CD14-positive monocyte (primary cell): ENCODE measurements at regions not wholly inside any gene's neighbourhood (a gene's known extent, or its start where the extent isn't known, plus 50 kb on each side); places are given as distances from the start of the nearest gene placed in this dataset.

Experiments used
- DNase-seq, 3 donors: peaks; one replicate each; pipeline ENCODE4 v3.0.0-alpha.2; 2011 to 2022
- H2AFZ ChIP-seq: 2 replicates; pipeline ENCODE4 v1.6.0; 2012; ENCODE audit warnings: mild to moderate bottlenecking, low read depth, low read length, inconsistent platforms; ENCODE audit not compliant: insufficient read depth, poor library complexity, severe bottlenecking
- H3K27ac ChIP-seq, 2 donors: 1 replicate in 1 of 2; 2 replicates in 1 of 2; pipeline ENCODE4 v1.5.1; 2012 to 2013; ENCODE audit warnings: low read length in 2 of 2, control low read depth in 1 of 2, inconsistent platforms in 1 of 2, low read depth in 1 of 2, mild to moderate bottlenecking in 1 of 2
- H3K27me3 ChIP-seq, 2 donors: one replicate each; pipeline versions ENCODE4 v1.6.0 to v1.6.1; 2011 to 2013; ENCODE audit warnings: low read length in 2 of 2; ENCODE audit not compliant: control insufficient read depth in 2 of 2, insufficient read depth in 2 of 2
- H3K36me3 ChIP-seq, 2 donors: replicated peaks in 1 of 2; 1 replicate in 1 of 2; 2 replicates in 1 of 2; pipeline versions ENCODE4 v1.5.1 to v1.6.1; 2012 to 2013; ENCODE audit warnings: low read length in 2 of 2, control low read depth in 1 of 2, inconsistent platforms in 1 of 2, mild to moderate bottlenecking in 1 of 2; ENCODE audit not compliant: insufficient read depth in 2 of 2, control insufficient read depth in 1 of 2
- H3K4me1 ChIP-seq, 2 donors: 1 replicate in 1 of 2; 2 replicates in 1 of 2; pipeline versions ENCODE4 v1.5.1 to v1.6.1; 2012 to 2013; ENCODE audit warnings: low read length in 2 of 2, control low read depth in 1 of 2, inconsistent platforms in 1 of 2, mild to moderate bottlenecking in 1 of 2, moderate library complexity in 1 of 2; ENCODE audit not compliant: insufficient read depth in 2 of 2, control insufficient read depth in 1 of 2
- H3K4me2 ChIP-seq: replicated peaks from 2 replicates; pipeline ENCODE3; 2012; ENCODE audit warnings: low read length, moderate library complexity, mild to moderate bottlenecking; ENCODE audit not compliant: poor library complexity, severe bottlenecking; ENCODE audit errors: extremely low read depth
- H3K4me3 ChIP-seq, 3 experiments: fragments of 200-600 bp in 1 of 3; sonication (generic) in 1 of 3; replicated peaks in 1 of 3; 1 replicate in 2 of 3; 2 replicates in 1 of 3; pipeline ENCODE4 v1.5.1; 2011 to 2013; ENCODE audit warnings: low read length in 3 of 3, mild to moderate bottlenecking in 3 of 3, control low read depth in 2 of 3, low read depth in 2 of 3, inconsistent platforms in 1 of 3, moderate library complexity in 1 of 3
- H3K79me2 ChIP-seq: 2 replicates; pipeline ENCODE4 v1.6.0; 2012; ENCODE audit warnings: mild to moderate bottlenecking, control low read depth, inconsistent platforms, low read length, moderate library complexity; ENCODE audit not compliant: insufficient read depth
- H3K9ac ChIP-seq: 2 replicates; pipeline ENCODE4 v1.6.0; 2017; ENCODE audit warnings: low read length, mild to moderate bottlenecking; ENCODE audit not compliant: insufficient read depth, poor library complexity, severe bottlenecking
- H3K9me3 ChIP-seq, 2 donors: replicated peaks in 1 of 2; 1 replicate in 1 of 2; 2 replicates in 1 of 2; pipeline versions ENCODE4 v1.5.1 to v1.6.1; 2012 to 2013; ENCODE audit warnings: low read length in 2 of 2, control low read depth in 1 of 2; ENCODE audit not compliant: control insufficient read depth in 1 of 2, insufficient read depth in 1 of 2
- H4K20me1 ChIP-seq: 2 replicates; pipeline ENCODE4 v1.6.0; 2012; ENCODE audit warnings: mild to moderate bottlenecking, low read length, control low read depth, moderate library complexity; ENCODE audit not compliant: insufficient read depth
- H3K27ac Mint-ChIP-seq, 7 donors: one replicate each; pipeline ENCODE4 v1.8.0; 2020; ENCODE audit warnings: mild to moderate bottlenecking in 7 of 7, mixed read lengths in 7 of 7, moderate library complexity in 6 of 7, inconsistent platforms in 2 of 7
- H3K27me3 Mint-ChIP-seq, 3 donors: one replicate each; pipeline ENCODE4 v1.8.0; 2021 to 2022; ENCODE audit warnings: low read depth in 3 of 3, mild to moderate bottlenecking in 3 of 3, mixed read lengths in 3 of 3, moderate library complexity in 3 of 3, inconsistent platforms in 1 of 3
- H3K36me3 Mint-ChIP-seq, 2 donors: one replicate each; pipeline ENCODE4 v1.8.0; 2020; ENCODE audit warnings: mixed read lengths in 2 of 2, inconsistent platforms in 1 of 2, mild to moderate bottlenecking in 1 of 2
- H3K4me1 Mint-ChIP-seq: one replicate; pipeline ENCODE4 v1.8.0; 2020; ENCODE audit warnings: mild to moderate bottlenecking, mixed read lengths
- H3K4me3 Mint-ChIP-seq, 2 donors: one replicate each; pipeline ENCODE4 v1.8.0; 2020; ENCODE audit warnings: mild to moderate bottlenecking in 2 of 2, mixed read lengths in 2 of 2, moderate library complexity in 1 of 2
- H3K9me3 Mint-ChIP-seq, 7 donors: one replicate each; pipeline ENCODE4 v1.8.0; 2020 to 2022; ENCODE audit warnings: mixed read lengths in 7 of 7, mild to moderate bottlenecking in 6 of 7, moderate library complexity in 6 of 7, inconsistent platforms in 2 of 7
- WGBS: methylation state at CpG from one replicate; pipeline ENCODE4 v1.1.5; 2013; ENCODE audit warnings: missing lambda C conversion rate; ENCODE audit not compliant: insufficient coverage; 5-methylcytosine and 5-hydroxymethylcytosine counted together
- intact Hi-C, 2 donors: fragments of 100-400 bp; cut with micrococcal nuclease; formaldehyde crosslinking; loops; one replicate each; pipeline versions ENCODE4 v1.15.0 to v1.15.1; 2023
- TF ChIP-seq, protein P1 (sequence below): fragments of 200-600 bp; IDR thresholded peaks from one replicate; pipeline ENCODE4 v1.8.0; 2022; ENCODE audit warnings: antibody characterized with exemption, mild to moderate bottlenecking

DNA sequence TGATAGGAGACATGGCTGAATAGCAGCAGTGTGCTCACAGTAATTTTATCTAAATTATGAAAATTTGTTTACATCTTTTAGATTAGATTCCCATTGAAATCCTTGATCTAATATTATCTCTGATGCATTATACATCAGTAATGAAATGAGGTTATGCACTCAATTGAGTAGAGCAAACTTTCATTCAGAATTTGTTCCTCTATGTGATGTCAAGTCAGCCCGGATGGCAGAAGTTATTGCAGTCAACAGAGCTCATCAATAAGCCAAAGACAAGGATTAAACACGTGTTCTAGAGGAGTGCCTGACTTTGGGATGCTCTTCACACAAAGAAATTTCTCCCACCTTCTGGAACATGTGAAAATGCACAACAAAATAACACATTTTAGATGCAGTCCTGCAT lies 688.8 kb downstream of the TMEM121 start:
- no peak overlapping the region for H3K27ac ChIP-seq
- TF ChIP-seq, protein P1, sequence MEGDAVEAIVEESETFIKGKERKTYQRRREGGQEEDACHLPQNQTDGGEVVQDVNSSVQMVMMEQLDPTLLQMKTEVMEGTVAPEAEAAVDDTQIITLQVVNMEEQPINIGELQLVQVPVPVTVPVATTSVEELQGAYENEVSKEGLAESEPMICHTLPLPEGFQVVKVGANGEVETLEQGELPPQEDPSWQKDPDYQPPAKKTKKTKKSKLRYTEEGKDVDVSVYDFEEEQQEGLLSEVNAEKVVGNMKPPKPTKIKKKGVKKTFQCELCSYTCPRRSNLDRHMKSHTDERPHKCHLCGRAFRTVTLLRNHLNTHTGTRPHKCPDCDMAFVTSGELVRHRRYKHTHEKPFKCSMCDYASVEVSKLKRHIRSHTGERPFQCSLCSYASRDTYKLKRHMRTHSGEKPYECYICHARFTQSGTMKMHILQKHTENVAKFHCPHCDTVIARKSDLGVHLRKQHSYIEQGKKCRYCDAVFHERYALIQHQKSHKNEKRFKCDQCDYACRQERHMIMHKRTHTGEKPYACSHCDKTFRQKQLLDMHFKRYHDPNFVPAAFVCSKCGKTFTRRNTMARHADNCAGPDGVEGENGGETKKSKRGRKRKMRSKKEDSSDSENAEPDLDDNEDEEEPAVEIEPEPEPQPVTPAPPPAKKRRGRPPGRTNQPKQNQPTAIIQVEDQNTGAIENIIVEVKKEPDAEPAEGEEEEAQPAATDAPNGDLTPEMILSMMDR, result no peak
- H3K9me3 ChIP-seq, result no peaks in the 10 kb centered on the region
- no peaks in the 10 kb centered on the region for H3K27me3 ChIP-seq
- Mint-ChIP-seq H3K4me3 (no peak overlapping the region), H3K9me3 (no peaks in the 10 kb centered on the region), H3K4me1 (no peaks in the 10 kb centered on the region), H3K36me3 (no peaks in the 10 kb centered on the region), H3K27me3 (peaks cover 0 to 5% (median 3%) of the 10 kb centered on the region in 3 donors), H3K27ac (no peak overlapping the region)
- H3K4me1 ChIP-seq, result no peaks in the 10 kb centered on the region
- no peak overlapping the region for H2AFZ ChIP-seq
- no CpG with 5 or more reads among the region's 2 CpGs for WGBS
- no peaks in the 10 kb centered on the region for H4K20me1 ChIP-seq
- no peaks in the 10 kb centered on the region for H3K79me2 ChIP-seq
- no peaks in the 10 kb centered on the region for H3K36me3 ChIP-seq
- no peak overlapping the region for H3K4me3 ChIP-seq
- intact Hi-C loops, result no loop called here
- H3K9ac ChIP-seq, result no peak overlapping the region
- no peak overlapping the region for H3K4me2 ChIP-seq
- no peak for DNase-seq

DNA sequence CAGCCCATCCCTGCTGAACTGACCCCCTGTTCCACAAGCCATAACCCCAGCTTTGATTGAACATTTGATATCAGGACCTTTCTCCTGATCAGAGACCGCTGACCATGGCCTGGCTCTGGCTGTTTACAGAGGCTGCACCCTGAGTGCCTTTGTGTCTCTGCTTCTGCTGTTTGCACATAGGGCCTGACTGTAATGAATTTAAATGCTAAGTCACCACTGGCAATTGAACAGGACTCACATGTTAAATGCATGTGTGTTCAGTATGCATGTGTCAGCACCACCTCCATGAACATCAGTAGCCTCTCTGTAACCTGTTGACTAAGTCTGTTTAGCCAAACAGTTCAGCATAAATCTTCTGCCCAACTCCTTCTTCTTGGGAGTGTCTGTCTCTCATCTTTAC lies 690.3 kb downstream of the TMEM121 start:
- Histone ChIP-seq H3K9ac (no peak overlapping the region), H4K20me1 (no peaks in the 10 kb centered on the region), H3K4me1 (no peaks in the 10 kb centered on the region), H2AFZ (no peak overlapping the region), H3K79me2 (no peaks in the 10 kb centered on the region), H3K27me3 (no peaks in the 10 kb centered on the region), H3K4me3 (no peak overlapping the region), H3K4me2 (no peak overlapping the region), H3K27ac (no peak overlapping the region), H3K36me3 (no peaks in the 10 kb centered on the region), H3K9me3 (no peaks in the 10 kb centered on the region)
- H3K36me3 Mint-ChIP-seq, result no peaks in the 10 kb centered on the region
- TF ChIP-seq, protein P1, result no peak
- no peak for DNase-seq
- H3K27me3 Mint-ChIP-seq, result peaks cover 0 to 5% (median 0%) of the 10 kb centered on the region in 3 donors
- intact Hi-C loops, result no loop called here
- no peak overlapping the region for H3K4me3 Mint-ChIP-seq
- no peaks in the 10 kb centered on the region for H3K4me1 Mint-ChIP-seq
- H3K27ac Mint-ChIP-seq, result no peak overlapping the region
- no CpG with 5 or more reads among the region's 1 CpG for WGBS
- H3K9me3 Mint-ChIP-seq, result no peaks in the 10 kb centered on the region
